ENCODE measurements at regions not wholly inside any gene's neighbourhood (a gene's known extent, or its start where the extent isn't known, plus 50 kb on each side); places are given as distances from the start of the nearest gene placed in this dataset.

DNA sequence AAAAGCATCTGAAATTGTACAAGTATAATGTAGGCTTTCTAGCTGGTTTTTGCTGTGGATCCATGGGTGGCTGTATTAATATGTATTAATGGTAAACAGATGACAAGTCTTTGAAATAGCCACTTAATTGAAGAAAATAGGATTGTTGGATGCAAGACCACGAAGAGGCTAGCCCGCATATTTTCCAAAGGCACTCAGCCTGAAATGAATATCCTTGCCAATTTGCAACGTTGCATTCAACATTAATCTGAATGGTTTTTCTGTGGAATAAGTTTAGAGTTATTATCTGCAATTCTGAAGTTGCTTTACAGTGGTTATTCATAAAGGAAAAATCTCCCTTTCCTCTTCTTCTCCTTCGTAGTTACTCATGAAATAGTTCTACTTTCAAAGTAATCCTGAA lies 86.2 kb upstream of the SPATS2L start:
- no peaks in the 10 kb centered on the region for H3K9me3 ChIP-seq (ENCODE audit: low read length)
- H3K79me2 ChIP-seq (ENCODE audit: insufficient read depth, low read length), result no peaks in the 10 kb centered on the region
- no peaks in the 10 kb centered on the region for H3K4me1 ChIP-seq (ENCODE audit: insufficient read depth, low read length, severe bottlenecking)
- H3K9ac ChIP-seq (ENCODE audit: low read length), result no peak overlapping the region
- H3F3A ChIP-seq (ENCODE audit: insufficient read depth, low read length), result no peaks in the 10 kb centered on the region
- H3K27ac ChIP-seq (ENCODE audit: low read depth, low read length, poor library complexity, severe bottlenecking), result no peak overlapping the region
- no peaks in the 10 kb centered on the region for H3K36me3 ChIP-seq (ENCODE audit: insufficient read depth, low read length)
- TF ChIP-seq, protein P1, sequence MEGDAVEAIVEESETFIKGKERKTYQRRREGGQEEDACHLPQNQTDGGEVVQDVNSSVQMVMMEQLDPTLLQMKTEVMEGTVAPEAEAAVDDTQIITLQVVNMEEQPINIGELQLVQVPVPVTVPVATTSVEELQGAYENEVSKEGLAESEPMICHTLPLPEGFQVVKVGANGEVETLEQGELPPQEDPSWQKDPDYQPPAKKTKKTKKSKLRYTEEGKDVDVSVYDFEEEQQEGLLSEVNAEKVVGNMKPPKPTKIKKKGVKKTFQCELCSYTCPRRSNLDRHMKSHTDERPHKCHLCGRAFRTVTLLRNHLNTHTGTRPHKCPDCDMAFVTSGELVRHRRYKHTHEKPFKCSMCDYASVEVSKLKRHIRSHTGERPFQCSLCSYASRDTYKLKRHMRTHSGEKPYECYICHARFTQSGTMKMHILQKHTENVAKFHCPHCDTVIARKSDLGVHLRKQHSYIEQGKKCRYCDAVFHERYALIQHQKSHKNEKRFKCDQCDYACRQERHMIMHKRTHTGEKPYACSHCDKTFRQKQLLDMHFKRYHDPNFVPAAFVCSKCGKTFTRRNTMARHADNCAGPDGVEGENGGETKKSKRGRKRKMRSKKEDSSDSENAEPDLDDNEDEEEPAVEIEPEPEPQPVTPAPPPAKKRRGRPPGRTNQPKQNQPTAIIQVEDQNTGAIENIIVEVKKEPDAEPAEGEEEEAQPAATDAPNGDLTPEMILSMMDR (IDR thresholded peaks at IDR 0.05; ENCODE audit: low read length), result no peak
- no peak for TF ChIP-seq EZH2 (IDR thresholded peaks at IDR 0.05; ENCODE audit: borderline replicate concordance, low read length)
- no peaks in the 10 kb centered on the region for H4K20me1 ChIP-seq (ENCODE audit: insufficient read depth, low read length)
- H3K27me3 ChIP-seq (ENCODE audit: insufficient read depth, low read length), result no peaks in the 10 kb centered on the region
- no peaks in the 10 kb centered on the region for H3K9me2 ChIP-seq (ENCODE audit: low read depth, low read length)
- no peak overlapping the region for H3K4me3 ChIP-seq (ENCODE audit: low read depth, low read length, poor library complexity, severe bottlenecking)
- H2AFZ ChIP-seq (ENCODE audit: low read length), result no peak overlapping the region
- H3K4me2 ChIP-seq (ENCODE audit: low read length), result no peak overlapping the region

DNA sequence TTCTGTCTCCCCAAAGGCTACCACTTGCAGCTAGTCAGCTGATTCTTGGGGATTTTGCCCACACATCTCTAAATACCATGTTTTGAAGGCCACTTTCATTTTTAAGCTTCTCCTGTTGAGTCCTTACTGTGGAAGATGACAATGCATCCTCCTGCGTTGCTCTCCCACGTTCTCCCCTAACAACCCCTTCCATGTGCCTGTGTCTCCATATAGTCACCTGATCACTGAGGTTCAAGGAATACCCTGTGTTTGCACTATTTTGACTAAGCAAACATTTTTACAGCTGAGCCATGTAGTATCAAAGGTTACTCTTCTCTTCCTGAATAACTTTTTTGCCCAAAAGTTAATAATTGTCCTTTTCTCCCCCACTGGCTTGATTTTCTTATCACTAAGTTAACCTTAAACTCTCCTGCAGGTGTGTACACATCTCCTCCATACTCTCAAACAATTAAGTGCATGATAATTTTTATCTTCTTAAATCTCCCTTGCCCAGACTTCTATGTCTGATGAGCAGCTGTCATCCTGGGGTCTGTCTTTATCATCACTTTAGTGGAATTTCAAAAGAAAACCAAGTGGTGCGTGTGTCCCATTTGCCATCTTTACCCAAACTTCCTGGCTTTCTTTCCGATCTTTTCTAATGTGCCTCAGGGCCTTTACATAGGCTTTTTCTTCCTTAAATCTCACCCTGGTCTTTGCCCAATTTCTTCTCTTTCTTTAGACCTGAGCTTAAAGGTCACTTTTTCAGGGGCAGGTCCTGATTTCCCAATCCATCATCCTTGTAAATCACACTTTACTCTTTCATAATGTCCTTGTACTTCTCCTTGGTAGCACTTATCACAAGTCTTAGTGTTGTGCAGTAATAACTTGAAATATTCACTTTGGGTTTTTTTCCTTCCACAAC lies 85.2 kb upstream of the SPATS2L start:
- Histone ChIP-seq H3K4me2 (ENCODE audit: low read length) (no peak overlapping the region), H3K9ac (ENCODE audit: low read length) (no peak overlapping the region), H2AFZ (ENCODE audit: low read length) (no peak overlapping the region), H3K9me2 (ENCODE audit: low read depth, low read length) (no peaks in the 10 kb centered on the region), H3K27ac (ENCODE audit: low read depth, low read length, poor library complexity, severe bottlenecking) (no peak overlapping the region), H3F3A (ENCODE audit: insufficient read depth, low read length) (no peaks in the 10 kb centered on the region), H3K4me3 (ENCODE audit: low read depth, low read length, poor library complexity, severe bottlenecking) (no peak overlapping the region), H3K4me1 (ENCODE audit: insufficient read depth, low read length, severe bottlenecking) (no peaks in the 10 kb centered on the region), H3K79me2 (ENCODE audit: insufficient read depth, low read length) (no peaks in the 10 kb centered on the region), H3K9me3 (ENCODE audit: low read length) (no peaks in the 10 kb centered on the region), H3K27me3 (ENCODE audit: insufficient read depth, low read length) (no peaks in the 10 kb centered on the region), H4K20me1 (ENCODE audit: insufficient read depth, low read length) (no peaks in the 10 kb centered on the region), H3K36me3 (ENCODE audit: insufficient read depth, low read length) (no peaks in the 10 kb centered on the region)
- TF ChIP-seq, protein P1 (IDR thresholded peaks at IDR 0.05; ENCODE audit: low read length), result no peak
- TF ChIP-seq EZH2 (IDR thresholded peaks at IDR 0.05; ENCODE audit: borderline replicate concordance, low read length), result no peak

DNA sequence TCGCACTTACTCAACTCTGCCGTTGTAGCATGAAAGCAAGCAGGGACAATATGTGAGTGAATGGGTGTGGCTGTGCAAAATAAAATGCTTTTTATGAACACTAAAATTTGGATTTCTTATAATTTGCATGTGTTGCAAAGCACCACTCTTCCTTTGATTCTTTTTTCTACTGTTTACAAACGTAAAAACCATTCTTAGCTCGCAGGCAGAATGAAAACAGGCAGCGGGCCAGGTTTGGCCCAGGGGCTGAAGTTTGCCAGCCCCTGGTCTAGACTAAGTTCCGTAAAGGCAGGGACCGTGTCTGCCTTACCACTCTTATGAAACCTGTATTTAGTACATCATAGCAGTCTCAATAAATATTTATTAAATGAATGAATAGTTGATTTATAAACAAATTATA lies 83.7 kb upstream of the SPATS2L start:
- Histone ChIP-seq H4K20me1 (ENCODE audit: insufficient read depth, low read length) (no peaks in the 10 kb centered on the region), H3K9me3 (ENCODE audit: low read length) (no peaks in the 10 kb centered on the region), H3K9ac (ENCODE audit: low read length) (no peak overlapping the region), H3K4me3 (ENCODE audit: low read depth, low read length, poor library complexity, severe bottlenecking) (no peak overlapping the region), H3K36me3 (ENCODE audit: insufficient read depth, low read length) (no peaks in the 10 kb centered on the region), H3K79me2 (ENCODE audit: insufficient read depth, low read length) (no peaks in the 10 kb centered on the region), H3F3A (ENCODE audit: insufficient read depth, low read length) (no peaks in the 10 kb centered on the region), H3K27ac (ENCODE audit: low read depth, low read length, poor library complexity, severe bottlenecking) (no peak overlapping the region), H3K4me2 (ENCODE audit: low read length) (no peak overlapping the region), H3K9me2 (ENCODE audit: low read depth, low read length) (no peaks in the 10 kb centered on the region), H2AFZ (ENCODE audit: low read length) (no peak overlapping the region), H3K4me1 (ENCODE audit: insufficient read depth, low read length, severe bottlenecking) (no peaks in the 10 kb centered on the region), H3K27me3 (ENCODE audit: insufficient read depth, low read length) (no peaks in the 10 kb centered on the region)
- TF ChIP-seq, protein P1 (IDR thresholded peaks at IDR 0.05; ENCODE audit: low read length), result no peak
- no peak for TF ChIP-seq EZH2 (IDR thresholded peaks at IDR 0.05; ENCODE audit: borderline replicate concordance, low read length)

Measured in OCI-LY1 (cell line).